HG02981 (cell line): ENCODE measurements at regions not wholly inside any gene's neighbourhood (a gene's known extent, or its start where the extent isn't known, plus 50 kb on each side); places are given as distances from the start of the nearest gene placed in this dataset.
A peak's percentile ranks its signal among the peaks of the same experiment; 100 is the strongest.

Experiments used
- ATAC-seq: cut with Tn5 transposase; IDR thresholded peaks from one replicate; pipeline ENCODE4 v1.9.1; 2021; ENCODE audit warnings: mild to moderate bottlenecking, moderate library complexity; ENCODE audit not compliant: unreplicated experiment

GRCh38 chr6:74650668-74651067 is 555.2 kb downstream of the COL12A1 start:
- no peak for ATAC-seq

- ATAC-seq = no peak
Observed at GRCh38 chr6:74646461-74646860, 559.4 kb downstream of the COL12A1 start.

DNA sequence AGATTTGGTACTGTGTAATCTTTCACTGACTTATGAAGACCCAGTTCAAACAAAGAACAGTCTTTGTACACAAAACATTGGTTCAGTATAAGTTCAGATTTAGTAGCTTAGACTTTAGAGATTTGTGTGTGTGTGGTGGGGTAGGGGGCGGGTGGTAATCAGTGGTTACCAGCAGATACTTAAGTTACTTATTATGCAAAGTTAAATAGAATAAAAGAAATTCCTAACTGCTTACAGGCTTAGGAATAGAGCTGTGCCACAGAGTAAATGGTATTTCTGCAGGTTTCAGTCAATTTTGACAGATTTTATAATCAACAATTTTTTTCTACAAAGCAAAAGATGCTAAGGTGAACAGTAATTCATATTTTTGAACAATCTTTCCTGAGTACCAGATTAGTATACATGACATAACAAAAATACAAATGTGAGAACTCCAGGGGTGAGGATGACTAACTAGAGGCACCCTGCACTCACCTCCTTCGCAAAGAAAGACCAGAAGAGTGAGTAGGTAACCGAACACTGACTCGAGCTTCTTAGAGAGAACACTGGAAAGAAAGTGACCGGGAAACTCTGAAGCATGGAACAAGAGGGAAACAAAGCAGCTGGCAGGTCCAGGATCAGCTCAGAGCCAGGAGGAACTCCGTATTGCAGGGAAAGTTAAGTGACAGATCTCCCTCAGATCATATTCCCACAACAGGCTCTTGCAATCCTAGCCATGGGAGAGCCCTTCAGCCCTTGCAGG is 560.6 kb downstream of the COL12A1 start:
- ATAC-seq = no peak

DNA sequence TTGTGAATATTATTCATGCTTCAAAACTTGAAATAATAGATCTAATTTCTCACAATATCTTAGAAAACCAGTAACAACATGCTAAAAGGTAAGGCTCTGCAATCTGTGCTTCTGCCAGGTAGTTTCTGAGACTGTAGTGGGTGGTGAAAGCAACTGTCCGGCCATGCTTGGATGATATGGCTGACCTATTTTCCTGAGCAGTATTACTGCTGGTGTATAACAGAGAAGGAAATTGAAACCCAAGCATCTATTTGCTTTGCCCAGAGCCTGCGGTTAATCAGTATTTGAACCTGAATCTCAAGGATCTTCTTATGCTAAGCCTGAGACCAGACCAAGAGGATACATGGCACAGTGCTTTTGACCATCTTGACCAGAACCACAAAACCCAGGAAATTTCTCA is 563.8 kb downstream of the COL12A1 start:
- ATAC-seq = peak; percentile 53

- ATAC-seq = no peak
Observed at GRCh38 chr6:74638412-74638811, 567.4 kb downstream of the COL12A1 start.

DNA sequence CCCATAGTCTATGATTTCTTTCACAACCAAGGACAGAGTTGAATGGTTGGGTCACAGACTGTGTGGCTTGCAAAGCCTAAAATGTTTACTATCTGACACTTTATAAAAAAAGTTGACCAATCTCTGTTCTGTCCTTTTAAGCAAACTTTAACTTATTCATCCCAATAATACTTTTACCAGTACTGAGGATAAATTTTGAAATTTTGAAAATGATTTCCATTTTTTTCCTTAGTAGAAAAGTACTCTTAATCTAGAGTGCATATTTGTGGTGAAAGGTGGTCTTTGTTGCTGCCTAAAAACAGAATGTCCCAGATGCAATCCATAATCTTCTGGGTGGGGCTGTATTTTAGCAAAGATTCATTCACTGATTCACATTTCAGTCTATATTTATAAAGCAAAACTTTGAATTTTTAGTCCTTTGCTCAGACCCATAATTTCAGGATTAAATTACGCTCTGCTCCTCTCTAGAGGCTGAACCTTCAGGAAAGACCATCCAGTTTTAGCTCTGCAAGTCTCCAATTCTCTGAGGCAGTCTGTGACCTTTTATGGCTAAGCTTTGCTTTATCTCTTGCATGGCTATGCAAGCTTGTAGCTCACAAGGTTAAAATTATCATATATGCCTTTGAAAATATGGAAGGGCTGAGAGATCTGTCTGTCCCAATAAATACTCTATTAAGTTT is 573.5 kb downstream of the COL12A1 start:
- no peak for ATAC-seq

DNA sequence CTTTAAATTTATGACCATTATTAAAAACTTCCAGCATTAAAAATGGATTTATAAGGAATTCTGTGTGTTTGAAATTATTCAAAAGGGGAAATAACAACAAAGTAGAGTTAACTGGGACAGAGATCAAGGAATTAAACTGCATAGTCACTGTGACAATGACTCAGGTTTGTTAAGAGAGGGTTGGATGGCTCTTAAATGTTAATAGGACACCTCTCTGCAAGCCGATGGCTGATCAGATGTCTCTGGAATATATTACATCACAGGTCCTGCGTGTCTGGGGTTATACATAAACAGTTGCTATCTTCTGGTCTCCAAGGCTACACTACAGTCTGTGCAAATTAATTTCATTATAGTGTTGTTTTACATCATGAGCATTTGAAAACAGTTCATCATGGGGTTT is 574.3 kb downstream of the COL12A1 start:
- ATAC-seq = no peak

GRCh38 chr6:74626288-74626687 is 579.6 kb downstream of the COL12A1 start:
- no peak for ATAC-seq

GRCh38 chr6:74623027-74623426 is 582.8 kb downstream of the COL12A1 start:
- no peak for ATAC-seq

DNA sequence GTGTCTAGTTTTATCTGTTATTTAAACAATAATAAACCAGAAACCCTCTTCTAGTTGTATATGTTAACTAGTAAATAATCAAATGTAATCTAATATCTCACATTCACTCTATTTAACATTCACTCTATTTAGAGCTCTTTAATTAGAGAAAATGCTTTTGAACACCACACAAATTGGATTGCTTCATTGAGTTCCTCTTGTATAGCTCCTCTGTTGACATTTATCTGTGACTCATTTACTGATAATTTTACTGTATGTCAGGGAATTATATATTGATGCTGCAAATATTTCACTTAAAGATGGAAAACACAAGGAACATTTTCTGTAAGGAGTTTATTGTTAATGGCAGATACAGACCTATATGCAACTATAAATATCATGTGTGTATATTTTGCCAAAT is 594.6 kb downstream of the COL12A1 start:
- ATAC-seq = no peak

- no peak for ATAC-seq
Observed at GRCh38 chr6:74610352-74610751, 595.5 kb downstream of the COL12A1 start.

DNA sequence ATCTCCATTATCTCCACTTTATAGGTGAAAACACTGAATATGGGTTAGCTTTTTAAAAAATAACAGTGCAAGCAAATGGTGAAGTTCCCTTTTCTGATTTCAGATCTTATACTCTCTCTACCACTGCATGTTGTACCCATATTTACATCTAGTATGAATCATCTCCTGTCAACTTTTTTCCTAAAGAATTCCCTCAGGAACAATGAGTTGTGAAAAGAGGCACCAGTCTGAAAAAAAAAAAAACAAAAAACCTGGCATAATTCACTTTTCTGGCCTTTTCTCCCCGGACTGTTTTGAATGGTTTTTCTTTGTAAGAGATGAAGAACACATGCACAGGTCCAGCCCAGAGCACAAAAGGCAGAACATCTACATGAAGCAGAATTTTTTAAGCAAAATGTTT is 596.0 kb downstream of the COL12A1 start:
- ATAC-seq = no peak

DNA sequence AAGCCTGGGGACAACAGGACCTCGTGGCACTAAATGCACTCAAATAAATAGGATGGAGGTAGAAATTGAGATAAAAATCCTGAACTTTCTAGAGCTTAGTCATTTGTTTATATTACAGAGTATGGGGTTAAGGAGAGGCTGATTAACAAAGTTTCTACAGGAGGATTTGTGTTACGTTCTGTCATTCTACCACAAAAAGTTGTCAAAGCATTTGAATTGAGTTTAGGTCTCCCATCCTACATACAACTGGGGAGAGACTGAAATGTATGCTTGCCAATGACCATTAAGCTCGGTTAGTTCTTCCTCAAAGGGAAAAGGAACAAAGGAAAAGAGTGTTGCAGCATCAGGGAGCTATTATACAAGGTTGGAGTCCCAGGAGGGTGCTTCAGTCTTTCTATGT is 597.9 kb downstream of the COL12A1 start:
- no peak for ATAC-seq

DNA sequence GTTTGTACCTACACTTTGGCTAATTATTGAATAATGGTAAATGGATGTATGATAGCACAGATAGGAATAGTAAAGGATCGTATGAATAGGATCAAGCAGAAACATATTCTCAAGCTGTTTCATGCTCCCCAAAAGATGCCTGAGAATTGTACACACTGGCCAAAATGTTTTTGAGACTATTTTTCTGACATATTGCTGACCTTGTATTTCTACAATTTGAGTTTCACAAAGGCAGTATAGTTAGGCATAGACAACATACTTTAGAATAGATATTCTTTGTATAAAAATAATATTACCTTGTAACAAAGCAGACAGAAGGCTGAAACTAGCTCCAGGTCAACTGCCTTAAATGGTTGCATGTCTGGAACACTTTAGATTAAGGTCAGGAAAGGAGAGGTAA is 598.4 kb downstream of the COL12A1 start:
- ATAC-seq = no peak

DNA sequence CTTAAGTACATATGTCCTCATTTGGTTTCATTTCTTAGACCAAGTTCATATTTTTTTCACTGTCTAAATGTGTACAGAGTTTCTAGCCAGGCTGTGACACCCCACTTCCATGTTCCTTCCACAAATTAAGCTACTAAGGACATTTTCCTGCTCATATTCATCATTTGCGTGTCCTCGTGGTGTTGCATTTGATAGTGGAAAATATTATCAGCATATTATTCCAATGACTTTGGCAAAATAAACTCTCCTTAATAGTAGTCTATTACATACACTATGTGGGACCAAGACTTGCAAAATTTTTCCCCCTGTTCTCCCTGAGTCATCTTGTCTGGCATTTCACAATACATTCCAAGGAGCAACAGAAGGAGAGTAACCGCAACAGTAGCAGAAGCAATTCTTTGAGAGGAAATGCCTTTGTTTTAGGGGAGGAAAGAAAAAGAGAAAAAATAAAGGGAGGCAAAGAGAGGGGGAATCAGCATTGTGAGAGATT is 599.2 kb downstream of the COL12A1 start:
- ATAC-seq = no peak

GRCh38 chr6:74605922-74606581 is 599.8 kb downstream of the COL12A1 start:
- ATAC-seq = no peak

DNA sequence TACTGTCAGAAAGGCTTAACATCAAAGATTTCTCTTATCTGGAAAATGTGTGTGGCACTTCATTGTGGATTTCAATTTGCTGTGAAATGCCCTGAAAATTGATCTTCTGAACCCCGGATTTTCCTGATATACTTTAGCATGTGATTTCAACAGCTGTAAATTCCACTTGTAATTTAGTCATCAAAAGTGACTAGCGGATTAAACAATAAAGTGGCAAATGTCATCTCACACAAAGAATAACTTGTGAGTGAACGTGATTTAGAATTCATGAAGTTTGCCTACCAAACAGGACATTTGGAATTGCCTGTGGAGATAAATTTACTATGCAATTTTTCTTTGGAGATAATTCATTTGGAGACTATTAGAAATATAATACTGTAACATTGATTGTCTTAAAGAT is 601.6 kb downstream of the COL12A1 start:
- ATAC-seq = no peak

DNA sequence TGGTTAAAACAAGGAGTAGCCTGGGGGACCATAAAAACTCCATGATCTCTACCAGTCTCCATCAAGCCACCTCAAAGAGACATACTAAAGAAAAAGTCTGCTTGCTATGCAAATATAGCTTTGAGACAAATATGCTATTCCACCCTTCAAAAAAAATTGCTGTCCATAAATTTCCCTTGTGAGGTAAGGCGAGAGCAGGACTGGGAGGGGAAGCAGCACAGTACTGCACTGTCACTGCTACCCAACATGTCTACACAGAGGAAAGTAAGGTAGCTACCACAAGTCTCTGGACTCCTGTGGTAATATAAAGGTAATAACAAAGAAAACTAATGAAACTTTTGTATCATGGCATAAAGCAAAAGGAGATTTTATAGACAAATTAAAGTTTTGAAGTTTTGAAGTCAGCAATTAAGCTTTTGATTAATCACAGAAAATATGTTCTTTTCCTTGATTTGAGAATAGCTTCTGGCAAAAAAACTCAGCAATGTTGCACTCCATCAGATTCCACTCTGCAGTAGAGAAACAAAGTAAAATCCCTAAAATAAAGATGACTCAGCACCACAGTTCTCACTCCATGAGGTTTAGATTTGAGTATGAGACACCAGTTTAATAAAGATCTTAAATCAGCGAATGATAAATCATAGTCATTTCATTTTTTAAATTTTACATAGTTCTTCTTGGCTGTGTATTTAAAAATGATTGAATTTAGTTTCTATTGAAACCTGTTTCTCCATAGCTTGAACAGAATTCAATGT is 602.4 kb downstream of the COL12A1 start:
- ATAC-seq = no peak

- no peak for ATAC-seq
Observed at GRCh38 chr6:74602206-74602605, 603.6 kb downstream of the COL12A1 start.

DNA sequence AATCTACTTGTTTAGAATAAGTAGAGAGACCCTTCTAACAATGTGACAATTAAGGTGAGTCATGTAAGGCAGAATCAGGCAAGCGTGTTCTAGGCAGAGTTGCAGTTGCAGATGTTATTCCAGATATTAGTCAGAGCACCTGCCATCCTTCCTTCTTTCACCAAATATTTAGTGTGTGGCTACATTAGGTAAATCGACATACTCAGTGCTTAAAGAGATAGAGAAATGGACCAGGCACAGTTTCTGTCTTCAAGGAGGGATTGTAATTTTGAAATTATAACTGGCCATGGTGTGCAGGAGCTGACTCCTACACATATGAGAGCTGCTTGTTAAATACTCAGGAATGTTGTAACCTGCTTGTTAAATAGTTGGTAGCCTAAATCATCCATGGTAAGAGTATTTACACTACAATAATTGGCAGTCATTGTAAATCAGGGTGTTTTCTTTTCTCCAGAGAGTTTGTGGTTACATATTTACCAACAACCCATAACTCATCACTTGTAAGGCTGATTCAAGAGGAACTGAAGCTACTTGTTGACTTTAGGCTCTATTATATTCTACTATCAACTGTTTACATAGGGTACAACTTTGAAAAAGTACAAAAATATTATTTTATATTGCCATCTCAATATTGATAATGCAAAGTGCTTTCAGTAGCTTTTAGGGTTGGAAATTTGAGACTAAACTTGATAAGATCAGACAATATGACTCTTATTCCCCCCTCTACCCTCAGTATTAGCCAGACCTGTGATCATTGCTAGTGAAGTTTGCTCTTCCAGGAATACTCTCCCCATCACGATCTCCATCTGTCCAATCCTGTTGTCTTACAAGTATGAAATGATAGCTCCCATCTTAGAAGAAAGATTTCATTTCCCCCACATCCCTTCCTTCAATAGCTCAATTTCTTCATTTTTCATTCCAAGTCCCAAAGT is 607.1 kb downstream of the COL12A1 start:
- peak; percentile 95 for ATAC-seq
